ENCODE measurements at regions not wholly inside any gene's neighbourhood (a gene's known extent, or its start where the extent isn't known, plus 50 kb on each side); places are given as distances from the start of the nearest gene placed in this dataset.

DNA sequence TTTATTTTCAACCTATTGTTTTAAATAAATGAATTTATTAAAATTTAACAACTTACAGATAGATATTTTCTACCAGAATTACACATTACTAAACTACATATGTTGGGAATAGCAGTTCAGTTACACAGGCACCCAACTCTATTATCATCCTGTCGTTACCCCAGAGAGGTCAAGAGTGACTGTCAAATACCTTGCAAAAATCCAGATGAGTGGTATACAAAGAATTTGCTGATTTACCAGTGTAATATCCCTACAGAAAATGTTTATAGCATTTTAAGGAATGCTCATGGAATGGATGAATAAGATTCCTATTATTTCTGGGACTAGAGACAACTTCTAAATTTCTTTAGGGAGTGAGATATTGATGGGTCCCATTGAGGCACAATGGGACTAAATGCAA, 300.7 kb upstream of the RGS18 start:
- H3K27me3 ChIP-seq (ENCODE audit: insufficient read depth in 3 of 3, low read length in 2 of 3): no peaks in the 10 kb centered on the region
- H3K4me3 ChIP-seq: no peak overlapping the region
- no peak for ATAC-seq
- no peaks in the 10 kb centered on the region for H3K9me3 ChIP-seq
- H3K4me1 ChIP-seq: no peaks in the 10 kb centered on the region
- 66 to 69% (median 69%) methylated on average over 1 of the region's 1 CpG for WGBS, 3 donors
- intact Hi-C loops (cut with DNase I): no loop called here
- no peak for DNase-seq
- TF ChIP-seq, protein P1, sequence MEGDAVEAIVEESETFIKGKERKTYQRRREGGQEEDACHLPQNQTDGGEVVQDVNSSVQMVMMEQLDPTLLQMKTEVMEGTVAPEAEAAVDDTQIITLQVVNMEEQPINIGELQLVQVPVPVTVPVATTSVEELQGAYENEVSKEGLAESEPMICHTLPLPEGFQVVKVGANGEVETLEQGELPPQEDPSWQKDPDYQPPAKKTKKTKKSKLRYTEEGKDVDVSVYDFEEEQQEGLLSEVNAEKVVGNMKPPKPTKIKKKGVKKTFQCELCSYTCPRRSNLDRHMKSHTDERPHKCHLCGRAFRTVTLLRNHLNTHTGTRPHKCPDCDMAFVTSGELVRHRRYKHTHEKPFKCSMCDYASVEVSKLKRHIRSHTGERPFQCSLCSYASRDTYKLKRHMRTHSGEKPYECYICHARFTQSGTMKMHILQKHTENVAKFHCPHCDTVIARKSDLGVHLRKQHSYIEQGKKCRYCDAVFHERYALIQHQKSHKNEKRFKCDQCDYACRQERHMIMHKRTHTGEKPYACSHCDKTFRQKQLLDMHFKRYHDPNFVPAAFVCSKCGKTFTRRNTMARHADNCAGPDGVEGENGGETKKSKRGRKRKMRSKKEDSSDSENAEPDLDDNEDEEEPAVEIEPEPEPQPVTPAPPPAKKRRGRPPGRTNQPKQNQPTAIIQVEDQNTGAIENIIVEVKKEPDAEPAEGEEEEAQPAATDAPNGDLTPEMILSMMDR (IDR thresholded peaks at IDR 0.05): no peak
- H3K36me3 ChIP-seq (ENCODE audit: insufficient read depth in 1 of 2, low read depth in 1 of 2): no peaks in the 10 kb centered on the region
- H3K27ac ChIP-seq: no peak overlapping the region

DNA sequence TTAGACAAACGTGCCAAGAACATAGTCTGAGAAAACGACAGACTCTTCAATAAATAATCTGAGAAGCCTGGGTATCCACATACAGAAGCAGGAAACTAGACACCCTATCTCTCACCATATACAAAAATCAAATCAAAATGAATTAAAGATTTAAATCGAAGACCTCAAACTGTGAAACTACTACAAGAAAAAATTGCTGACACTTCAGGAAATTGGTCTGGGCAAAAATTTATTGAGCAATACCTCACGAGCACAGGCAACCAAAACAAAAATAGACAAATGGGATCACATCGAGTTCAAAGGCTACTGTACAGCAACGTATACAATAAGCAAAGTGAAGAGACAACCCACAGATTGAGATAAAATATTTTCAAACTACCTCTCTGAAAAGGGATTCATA, 292.8 kb upstream of the RGS18 start:
- no peak for ATAC-seq
- TF ChIP-seq, protein P1 (IDR thresholded peaks at IDR 0.05): no peak
- H3K9me3 ChIP-seq: no peaks in the 10 kb centered on the region
- no peaks in the 10 kb centered on the region for H3K27me3 ChIP-seq (ENCODE audit: insufficient read depth in 3 of 3, low read length in 2 of 3)
- 77 to 84% (median 77%) methylated on average over 6 of the region's 6 CpGs for WGBS, 3 donors
- no peak overlapping the region for H3K27ac ChIP-seq
- intact Hi-C loops (cut with DNase I): no loop called here
- no peak overlapping the region for H3K4me3 ChIP-seq
- H3K36me3 ChIP-seq (ENCODE audit: insufficient read depth in 1 of 2, low read depth in 1 of 2): no peaks in the 10 kb centered on the region
- no peak for DNase-seq
- H3K4me1 ChIP-seq: no peaks in the 10 kb centered on the region

DNA sequence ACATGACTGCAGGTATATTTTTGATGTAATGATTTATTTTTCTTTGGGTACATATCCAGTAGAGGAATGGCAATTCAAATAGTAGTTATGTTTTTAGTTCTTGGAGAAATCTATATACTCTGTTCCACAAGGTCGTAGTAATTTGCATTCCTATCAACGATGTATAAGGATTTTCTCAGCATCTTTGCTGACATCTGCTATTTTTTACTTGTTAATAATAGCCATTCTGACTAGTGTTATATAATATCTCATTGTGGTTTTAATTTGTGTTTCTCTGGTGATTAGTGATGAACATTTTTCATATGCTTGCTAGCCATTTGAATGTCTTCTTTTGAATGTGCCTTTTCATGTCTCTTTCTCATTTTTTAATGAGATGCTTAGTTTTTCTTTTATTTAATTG, 292.1 kb upstream of the RGS18 start:
- no peaks in the 10 kb centered on the region for H3K36me3 ChIP-seq (ENCODE audit: insufficient read depth in 1 of 2, low read depth in 1 of 2)
- no peak overlapping the region for H3K4me3 ChIP-seq
- intact Hi-C loops (cut with DNase I): no loop called here
- 78 to 82% (median 80%) methylated on average over 2 of the region's 2 CpGs for WGBS, 3 donors
- ATAC-seq (no peak), DNase-seq (no peak)
- no peak overlapping the region for H3K27ac ChIP-seq
- H3K4me1 ChIP-seq: no peaks in the 10 kb centered on the region
- no peaks in the 10 kb centered on the region for H3K27me3 ChIP-seq (ENCODE audit: insufficient read depth in 3 of 3, low read length in 2 of 3)
- TF ChIP-seq, protein P1 (IDR thresholded peaks at IDR 0.05): no peak
- no peaks in the 10 kb centered on the region for H3K9me3 ChIP-seq

DNA sequence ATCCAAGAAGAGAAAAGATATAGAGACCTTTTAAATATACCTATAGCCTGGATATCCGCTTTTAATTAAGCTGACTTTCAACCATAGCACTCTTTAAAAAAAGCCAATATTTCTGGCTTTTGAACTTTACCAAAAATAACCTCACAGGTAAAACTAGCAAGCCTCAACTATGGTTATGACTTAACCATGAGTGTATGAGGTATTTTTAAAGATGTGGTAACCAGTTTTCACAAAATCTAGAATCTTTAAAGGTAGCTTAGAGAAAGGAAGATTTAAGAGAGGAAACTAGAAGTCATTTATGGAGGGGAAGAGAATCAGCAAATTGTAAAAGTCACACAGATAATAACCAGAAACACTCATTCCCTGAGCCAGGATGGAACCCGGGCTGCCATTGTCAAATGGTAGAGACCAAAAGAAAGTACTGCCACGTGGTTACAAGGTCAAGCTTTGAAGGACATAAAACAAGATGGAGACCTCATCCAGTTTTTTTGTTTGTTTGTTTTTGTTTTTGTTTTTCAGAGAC, 288.4 kb upstream of the RGS18 start:
- H3K27me3 ChIP-seq (ENCODE audit: insufficient read depth in 3 of 3, low read length in 2 of 3): no peaks in the 10 kb centered on the region
- ATAC-seq (no peak), DNase-seq (no peak)
- no peaks in the 10 kb centered on the region for H3K36me3 ChIP-seq (ENCODE audit: insufficient read depth in 1 of 2, low read depth in 1 of 2)
- H3K27ac ChIP-seq: no peak overlapping the region
- TF ChIP-seq, protein P1 (IDR thresholded peaks at IDR 0.05): no peak
- H3K9me3 ChIP-seq: no peaks in the 10 kb centered on the region
- 73 to 77% (median 75%) methylated on average over 3 of the region's 3 CpGs for WGBS, 3 donors
- H3K4me1 ChIP-seq: no peaks in the 10 kb centered on the region
- no peak overlapping the region for H3K4me3 ChIP-seq
- intact Hi-C loops (cut with DNase I): no loop called here

DNA sequence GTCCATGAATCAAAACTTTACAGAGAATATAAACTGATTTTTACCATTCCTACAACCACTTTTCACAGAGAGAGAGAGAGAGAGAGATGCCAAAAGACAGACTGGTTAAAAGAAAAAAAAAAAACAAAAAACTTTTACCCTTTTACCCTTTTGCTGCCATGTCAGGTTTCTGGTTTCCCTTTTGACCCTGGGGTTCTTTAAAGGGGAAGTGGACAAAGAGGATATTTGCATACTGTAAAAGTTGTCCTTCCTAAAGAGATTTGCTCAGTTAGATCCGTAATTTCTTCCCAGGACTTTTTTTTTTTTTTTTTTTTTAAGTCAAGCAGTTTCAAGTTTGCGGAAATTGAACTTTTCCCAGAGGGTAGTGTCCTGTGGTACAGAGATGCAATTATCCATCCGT, 287.8 kb upstream of the RGS18 start:
- no peak overlapping the region for H3K27ac ChIP-seq
- H3K27me3 ChIP-seq (ENCODE audit: insufficient read depth in 3 of 3, low read length in 2 of 3): no peaks in the 10 kb centered on the region
- H3K4me3 ChIP-seq: no peak overlapping the region
- TF ChIP-seq, protein P1 (IDR thresholded peaks at IDR 0.05): no peak
- intact Hi-C loops (cut with DNase I): no loop called here
- H3K9me3 ChIP-seq: no peaks in the 10 kb centered on the region
- 74 to 83% (median 80%) methylated on average over 3 of the region's 3 CpGs for WGBS, 3 donors
- ATAC-seq: no peak
- H3K4me1 ChIP-seq: no peaks in the 10 kb centered on the region
- no peak for DNase-seq
- H3K36me3 ChIP-seq (ENCODE audit: insufficient read depth in 1 of 2, low read depth in 1 of 2): no peaks in the 10 kb centered on the region

Measured in psoas muscle (tissue), 7 donors.